HEK293T (cell line): ENCODE measurements at regions not wholly inside any gene's neighbourhood (a gene's known extent, or its start where the extent isn't known, plus 50 kb on each side); places are given as distances from the start of the nearest gene placed in this dataset.

Experiments used
- CTCF ChIA-PET: fragments of 350-600 bp; formaldehyde crosslinking; extraction: SDS; loops from one replicate; lab custom pipeline; 2021; ENCODE audit warnings: antibody characterized with exemption, inconsistent platforms; lab: Yijun Ruan, JAX
- POLR2A ChIA-PET: fragments of 350-600 bp; formaldehyde crosslinking; extraction: SDS; loops from one replicate; lab custom pipeline; 2020; ENCODE audit warnings: antibody characterized with exemption, inconsistent platforms; lab: Yijun Ruan, JAX
- DNase-seq: peaks from one replicate; pipeline ENCODE4 v3.0.0; 2012; ENCODE audit warnings: mixed read lengths; ENCODE audit errors: extremely low spot score
- ARNT ChIP-seq: fragments of 450-650 bp; IDR thresholded peaks from 2 replicates; pipeline ENCODE4 v1.6.1; 2017; ENCODE audit warnings: mild to moderate bottlenecking
- BHLHE40 ChIP-seq: fragments of 450-650 bp; IDR thresholded peaks from 2 replicates; pipeline ENCODE4 v1.6.1; 2016; ENCODE audit warnings: mild to moderate bottlenecking, moderate library complexity, borderline replicate concordance
- CTBP1 ChIP-seq: fragments of 450-650 bp; IDR thresholded peaks from 2 replicates; pipeline ENCODE4 v1.6.1; 2016; ENCODE audit warnings: borderline replicate concordance
- ELF4 ChIP-seq: fragments of 450-650 bp; IDR thresholded peaks from 2 replicates; pipeline ENCODE4 v1.6.1; 2017; ENCODE audit warnings: antibody characterized with exemption
- FOXA1 ChIP-seq: fragments of 450-650 bp; IDR thresholded peaks from 2 replicates; pipeline ENCODE4 v1.6.1; 2016; ENCODE audit warnings: mild to moderate bottlenecking
- FOXK2 ChIP-seq: fragments of 450-650 bp; IDR thresholded peaks from 2 replicates; pipeline ENCODE4 v1.6.1; 2016; ENCODE audit warnings: mild to moderate bottlenecking
- FOXM1 ChIP-seq: fragments of 450-650 bp; IDR thresholded peaks from 2 replicates; pipeline ENCODE4 v1.6.1; 2017; ENCODE audit warnings: mild to moderate bottlenecking, borderline replicate concordance
- HDGF ChIP-seq: fragments of 450-650 bp; IDR thresholded peaks from 2 replicates; pipeline ENCODE4 v1.6.1; 2017; ENCODE audit warnings: antibody characterized with exemption, borderline replicate concordance
- L3MBTL2 ChIP-seq: fragments of 450-650 bp; conservative IDR thresholded peaks from 2 replicates; pipeline ENCODE4 v1.6.1; 2016; ENCODE audit warnings: mild to moderate bottlenecking
- LEF1 ChIP-seq: fragments of 450-650 bp; IDR thresholded peaks from 2 replicates; pipeline ENCODE4 v1.6.1; 2017; ENCODE audit warnings: mild to moderate bottlenecking, borderline replicate concordance
- NFRKB ChIP-seq: fragments of 450-650 bp; IDR thresholded peaks from 2 replicates; pipeline ENCODE4 v1.6.1; 2016; ENCODE audit warnings: mild to moderate bottlenecking, moderate library complexity
- PKNOX1 ChIP-seq: fragments of 450-650 bp; IDR thresholded peaks from 2 replicates; pipeline ENCODE4 v1.6.1; 2016
- SP1 ChIP-seq: fragments of 450-650 bp; IDR thresholded peaks from 2 replicates; pipeline ENCODE4 v1.6.1; 2017
- SUZ12 ChIP-seq: fragments of 450-650 bp; IDR thresholded peaks from 2 replicates; pipeline ENCODE4 v1.6.1; 2016; ENCODE audit warnings: mild to moderate bottlenecking
- TARDBP ChIP-seq: fragments of 450-650 bp; IDR thresholded peaks from 2 replicates; pipeline ENCODE4 v1.6.1; 2016
- ZNF384 ChIP-seq: fragments of 450-650 bp; IDR thresholded peaks from 2 replicates; pipeline ENCODE4 v1.6.1; 2016

GRCh38 chr2:40591774-40592173 lies 139.9 kb upstream of the SLC8A1 start:
- DNase-seq, result no peak
- ChIA-PET POLR2A (no interaction called here), CTCF (no interaction called here)
- no peak for TF ChIP-seq SUZ12

GRCh38 chr2:40592218-40592617 lies 140.3 kb upstream of the SLC8A1 start:
- TF ChIP-seq CTBP1 (no peak), PKNOX1 (no peak)
- ChIA-PET POLR2A (no interaction called here), CTCF (no interaction called here)
- no peak for DNase-seq

- POLR2A ChIA-PET, result no interaction called here
- CTCF ChIA-PET, result no interaction called here
- TF ChIP-seq ELF4, result no peak
- no peak for TF ChIP-seq HDGF
- no peak for TF ChIP-seq TARDBP
- no peak for DNase-seq
Observed at GRCh38 chr2:40606862-40607261, 155.0 kb upstream of the SLC8A1 start.

- ChIA-PET CTCF (no interaction called here), POLR2A (no interaction called here)
- DNase-seq, result no peak
- TF ChIP-seq FOXM1 (no peak), SUZ12 (no peak), HDGF (no peak), ZNF384 (no peak), FOXK2 (no peak), PKNOX1 (no peak), CTBP1 (no peak), TARDBP (no peak), SP1 (no peak), LEF1 (no peak)
Observed at GRCh38 chr2:40611196-40611595, 159.3 kb upstream of the SLC8A1 start.

GRCh38 chr2:40625849-40626248 lies 174.0 kb upstream of the SLC8A1 start:
- ChIA-PET POLR2A (no interaction called here), CTCF (no interaction called here)
- no peak for DNase-seq
- TF ChIP-seq HDGF (no peak), CTBP1 (no peak), SP1 (no peak), L3MBTL2 (no peak), ZNF384 (no peak), FOXA1 (no peak), TARDBP (no peak), LEF1 (no peak), FOXM1 (no peak)

- TF ChIP-seq ARNT (no peak), FOXA1 (no peak), ELF4 (no peak), CTBP1 (no peak), NFRKB (no peak), SP1 (no peak)
- CTCF ChIA-PET, result no interaction called here
- no peak for DNase-seq
- POLR2A ChIA-PET, result no interaction called here
Observed at GRCh38 chr2:40628556-40628955, 176.7 kb upstream of the SLC8A1 start.

- ChIA-PET POLR2A (no interaction called here), CTCF (no interaction called here)
- TF ChIP-seq LEF1 (no peak), CTBP1 (no peak), BHLHE40 (no peak), HDGF (no peak), SP1 (no peak), SUZ12 (no peak), FOXA1 (no peak), ARNT (no peak), L3MBTL2 (no peak), FOXM1 (no peak)
- DNase-seq, result no peak
Observed at GRCh38 chr2:40629768-40630434, 178.0 kb upstream of the SLC8A1 start.

GRCh38 chr2:40639320-40639719 lies 187.4 kb upstream of the SLC8A1 start:
- no peak for DNase-seq
- POLR2A ChIA-PET, result no interaction called here
- CTCF ChIA-PET, result no interaction called here
- TF ChIP-seq SP1, result no peak
- TF ChIP-seq CTBP1, result no peak
- no peak for TF ChIP-seq PKNOX1
- no peak for TF ChIP-seq SUZ12
- no peak for TF ChIP-seq TARDBP
- no peak for TF ChIP-seq FOXA1
